HepG2 (cell line): ENCODE measurements at regions not wholly inside any gene's neighbourhood (a gene's known extent, or its start where the extent isn't known, plus 50 kb on each side); places are given as distances from the start of the nearest gene placed in this dataset.

Source experiments
- ATAC-seq: fragments of 200-7000 bp; cut with Tn5 transposase; 3 replicates; pipeline ENCODE4 v1.9.1; 2020; ENCODE audit warnings: mild to moderate bottlenecking, moderate library complexity
- BruUV-seq: library from RNA; stranded (reverse); fragments of 400-500 nt; replicated peaks from 2 replicates; lab custom pipeline; 2021; lab: Mats Ljungman, UMichigan
- CTCF ChIA-PET: fragments of 300-600 bp; formaldehyde crosslinking; extraction: SDS; loops from one replicate; lab custom pipeline; 2021; ENCODE audit warnings: low total read pairs, inconsistent platforms, low intra/inter-chr PET ratio; lab: Yijun Ruan, JAX
- POLR2A ChIA-PET: fragments of 350-600 bp; sonication (Branson Sonifier 250); formaldehyde crosslinking; loops from one replicate; lab custom pipeline; 2020; ENCODE audit warnings: antibody characterized with exemption, inconsistent platforms; lab: Yijun Ruan, JAX
- DNase-seq: peaks from one replicate; pipeline ENCODE4 v3.0.0-alpha.2; 2015; ENCODE audit warnings: low spot score
- FAIRE-seq: peaks from 3 replicates; lab custom pipeline; 2011; peaks lifted over from hg19 to GRCh38; lab: Jason Lieb, UNC
- H2AFZ ChIP-seq: one replicate; pipeline ENCODE4 v1.6.1; 2011; ENCODE audit warnings: low read length, inconsistent platforms
- H3K27ac ChIP-seq: fragments of 300-600 bp; 3 replicates; pipeline ENCODE4 v1.8.0; 2011; ENCODE audit warnings: mixed run types, mild to moderate bottlenecking, mixed read lengths, low read length, inconsistent platforms; ENCODE audit not compliant: insufficient read depth; ENCODE audit errors: extremely low read length
- H3K27me3 ChIP-seq, 2 experiments: fragments of 200-600 bp in 1 of 2; 2 replicates in 1 of 2; 3 replicates in 1 of 2; pipeline versions ENCODE4 v1.6.0 to v1.8.0; 2011; ENCODE audit warnings: low read length in 2 of 2, mild to moderate bottlenecking in 2 of 2, moderate library complexity in 2 of 2, inconsistent platforms in 1 of 2; ENCODE audit not compliant: insufficient read depth in 2 of 2, control insufficient read depth in 1 of 2
- H3K36me3 ChIP-seq, 2 experiments: fragments of 200-600 bp in 1 of 2; replicated peaks in 1 of 2; 2 replicates in 1 of 2; 3 replicates in 1 of 2; pipeline versions ENCODE4 v1.5.1 to v1.8.0; 2011; ENCODE audit warnings: low read length in 2 of 2, inconsistent platforms in 1 of 2; ENCODE audit not compliant: insufficient read depth in 2 of 2, control insufficient read depth in 1 of 2
- H3K4me1 ChIP-seq: 2 replicates; pipeline ENCODE4 v1.5.1; 2012; ENCODE audit warnings: low read length, inconsistent platforms; ENCODE audit not compliant: insufficient read depth
- H3K4me2 ChIP-seq: 2 replicates; pipeline ENCODE4 v1.6.0; 2011; ENCODE audit warnings: low read depth, low read length, inconsistent platforms
- H3K4me3 ChIP-seq, 3 experiments: fragments of 200-600 bp in 1 of 3; sonication (generic), shearing (Covaris generic) in 1 of 3; replicated peaks in 1 of 3; 2 replicates each; pipeline ENCODE4 v1.5.1; 2011 to 2016; ENCODE audit warnings: low read length in 3 of 3, inconsistent platforms in 2 of 3, low read depth in 2 of 3, mild to moderate bottlenecking in 2 of 3, control low read depth in 1 of 3, mixed read lengths in 1 of 3; ENCODE audit not compliant: insufficient read depth in 1 of 3
- H3K79me2 ChIP-seq: one replicate; pipeline ENCODE4 v1.6.1; 2011; ENCODE audit warnings: low read length, inconsistent platforms; ENCODE audit not compliant: insufficient read depth
- H3K9ac ChIP-seq: 2 replicates; pipeline ENCODE4 v1.6.0; 2011; ENCODE audit warnings: mild to moderate bottlenecking, low read depth, low read length, inconsistent platforms; ENCODE audit not compliant: insufficient read depth
- H3K9me3 ChIP-seq: 2 replicates; pipeline ENCODE4 v1.5.1; 2012; ENCODE audit warnings: mild to moderate bottlenecking, low read length
- H4K20me1 ChIP-seq: 2 replicates; pipeline ENCODE4 v1.6.0; 2011; ENCODE audit warnings: inconsistent platforms, mild to moderate bottlenecking, low read length, moderate library complexity; ENCODE audit not compliant: insufficient read depth
- ATF5 ChIP-seq: sonication (generic); formaldehyde crosslinking; IDR thresholded peaks from 2 replicates; pipeline ENCODE4 v1.4.0; 2020; ENCODE audit warnings: mild to moderate bottlenecking, low read depth, missing genetic modification reagents
- GRHL1 ChIP-seq: sonication (generic); formaldehyde crosslinking; conservative IDR thresholded peaks from 2 replicates; pipeline ENCODE4 v1.8.0; 2022; ENCODE audit warnings: missing genetic modification reagents
- GTF2F1 ChIP-seq: fragments of 150-350 bp; IDR thresholded peaks from 2 replicates; pipeline ENCODE4 v1.6.1; 2014; ENCODE audit warnings: low read length
- HES4 ChIP-seq: sonication (generic); formaldehyde crosslinking; IDR thresholded peaks from 2 replicates; pipeline ENCODE4 v1.9.0; 2021; ENCODE audit warnings: mild to moderate bottlenecking, missing genetic modification reagents, borderline replicate concordance
- SNRNP70 ChIP-seq: fragments of 200-400 bp; formaldehyde crosslinking; IDR thresholded peaks from 2 replicates; pipeline ENCODE4 v1.6.1; 2017; ENCODE audit warnings: mild to moderate bottlenecking, low read depth, low read length, moderate library complexity
- SRY ChIP-seq: sonication (generic); formaldehyde crosslinking; IDR thresholded peaks from 2 replicates; pipeline ENCODE4 v1.8.0; 2022; ENCODE audit warnings: mild to moderate bottlenecking, missing genetic modification reagents
- THAP8 ChIP-seq: sonication (generic); formaldehyde crosslinking; IDR thresholded peaks from 2 replicates; pipeline ENCODE4 v1.5.1; 2020; ENCODE audit warnings: missing genetic modification reagents, mild to moderate bottlenecking, borderline replicate concordance
- THRA ChIP-seq: sonication (generic); formaldehyde crosslinking; IDR thresholded peaks from 2 replicates; pipeline ENCODE4 v1.4.0; 2020; ENCODE audit warnings: missing genetic modification reagents, borderline replicate concordance
- ZNF800 ChIP-seq: sonication (generic); formaldehyde crosslinking; IDR thresholded peaks from 2 replicates; pipeline ENCODE4 v1.4.0; 2020; ENCODE audit warnings: missing genetic modification reagents
- WGBS: methylation state at CpG from one replicate; pipeline ENCODE4 v1.1.6; 2017; ENCODE audit warnings: low lambda C conversion rate; 5-methylcytosine and 5-hydroxymethylcytosine counted together
- in situ Hi-C: cut with HindIII; loops from 2 replicates; pipeline ENCODE4 v1.10.0; 2017; ENCODE audit warnings: low pct_unique_long_range_greater_than_20kb; ENCODE audit not compliant: extremely low pct_ligation_motif_present
- intact Hi-C: fragments of 100-400 bp; cut with micrococcal nuclease; formaldehyde crosslinking; loops from one replicate; pipeline ENCODE4 v1.10.0; 2022; ENCODE audit not compliant: unreplicated experiment

GRCh38 chrX:147800663-147801062 lies 111.1 kb upstream of the FMR1 start:
- TF ChIP-seq SRY (no peak), GRHL1 (CRISPR knock-in tag) (no peak), ATF5 (CRISPR knock-in tag) (no peak), ZNF800 (CRISPR knock-in tag) (no peak), THAP8 (CRISPR knock-in tag) (no peak), HES4 (CRISPR knock-in tag) (no peak), GTF2F1 (no peak), THRA (CRISPR knock-in tag) (no peak), SNRNP70 (no peak)
- TF ChIP-seq, all 625 proteins: peak for 0
- Histone ChIP-seq H3K4me3 (no peak overlapping the region), H3K9me3 (no peaks in the 10 kb centered on the region), H3K36me3 (no peaks in the 10 kb centered on the region), H3K79me2 (no peaks in the 10 kb centered on the region), H3K4me1 (no peaks in the 10 kb centered on the region), H2AFZ (no peak overlapping the region), H3K9ac (no peak overlapping the region), H3K27ac (no peak overlapping the region), H3K4me2 (no peak overlapping the region), H3K27me3 (no peaks in the 10 kb centered on the region), H4K20me1 (no peaks in the 10 kb centered on the region)
- no TSS peak for BruUV-seq
- WGBS, result 43% methylated on average over 1 of the region's 1 CpG
- POLR2A ChIA-PET, result no interaction called here
- in situ Hi-C loops, result no loop called here
- ATAC-seq (no peak), DNase-seq (no peak), FAIRE-seq (no peak)
- intact Hi-C loops, result loop anchor here (5.0 kb wide), 1 partner anchor 1973 kb away; no protein-coding TSS in a partner anchor
- CTCF ChIA-PET, result no interaction called here
